Posterior cingulate gyrus (tissue), 11 donors: ENCODE measurements at regions not wholly inside any gene's neighbourhood (a gene's known extent, or its start where the extent isn't known, plus 50 kb on each side); places are given as distances from the start of the nearest gene placed in this dataset.
"Not testable (repeated sequence)": the region's sequence is repeated elsewhere in the genome, so short reads cannot be mapped to it uniquely, and the experiment has no call there.

ENCODE experiments used
- DNase-seq, 10 donors: peaks; one replicate each; pipeline versions ENCODE4 v3.0.0 to v3.0.0-alpha.2; 2020 to 2021; ENCODE audit warnings: mixed read lengths in 3 of 10
- intact Hi-C: fragments of 100-400 bp; cut with DNase I; formaldehyde crosslinking; loops from one replicate; pipeline ENCODE4 v1.15.1; 2023

DNA sequence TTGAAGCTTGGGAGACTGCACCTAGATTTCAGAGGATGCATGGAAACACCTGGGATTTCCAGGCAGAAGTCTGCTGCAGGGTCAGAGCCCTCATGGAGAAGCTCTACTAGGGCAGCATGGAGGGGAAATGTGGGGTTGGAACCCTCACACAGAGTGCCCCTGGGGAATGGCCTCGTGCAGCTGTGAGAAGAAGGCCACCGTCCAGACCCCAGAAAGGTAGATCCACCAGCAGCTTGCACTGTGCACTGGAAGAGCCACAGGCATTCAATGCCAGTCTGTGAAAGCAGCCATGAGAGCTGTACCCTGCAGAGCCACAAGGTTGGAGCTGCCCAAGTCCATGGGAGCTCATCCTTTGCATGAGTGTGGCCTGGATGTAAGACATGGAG lies 285.3 kb upstream of the FAM174A start:
- intact Hi-C loops = no loop called here

DNA sequence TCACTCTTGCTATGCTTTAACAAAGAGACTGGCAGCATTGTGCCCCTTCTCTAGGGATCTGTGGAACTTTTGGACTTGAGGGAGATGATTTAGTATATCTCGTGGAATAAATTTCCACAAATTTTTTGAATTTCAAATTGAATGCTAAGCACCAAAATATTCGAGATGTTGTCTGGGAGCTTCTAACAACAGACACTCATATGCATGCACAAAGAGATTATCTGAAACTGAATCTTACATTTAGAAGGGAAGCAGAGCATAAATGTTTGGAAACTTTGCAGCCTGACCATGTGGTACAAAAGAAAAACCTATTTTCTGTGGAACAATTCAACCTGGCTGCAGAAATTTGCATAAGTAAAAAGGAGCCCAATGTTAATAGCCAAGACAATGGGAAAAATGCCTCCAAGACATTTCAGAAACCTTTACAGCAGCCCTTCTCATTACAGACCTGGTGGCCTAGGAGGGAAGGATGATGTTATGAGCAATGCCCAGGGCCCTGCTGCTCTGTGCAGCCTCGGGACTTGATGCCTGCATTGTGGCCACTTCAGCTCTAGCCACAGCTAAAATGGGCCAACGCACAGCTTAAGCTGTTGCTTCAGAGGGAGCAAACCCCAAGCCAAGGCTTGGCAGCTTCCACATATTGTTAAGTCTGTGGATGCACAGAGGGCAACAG lies 285.8 kb upstream of the FAM174A start:
- DNase-seq = peak in 2 of 10 donors; percentile 45 to 64
- intact Hi-C loops = no loop called here

More for the DNA sequence above, 285.3 kb upstream of the FAM174A start:
- no peak for DNase-seq

DNA sequence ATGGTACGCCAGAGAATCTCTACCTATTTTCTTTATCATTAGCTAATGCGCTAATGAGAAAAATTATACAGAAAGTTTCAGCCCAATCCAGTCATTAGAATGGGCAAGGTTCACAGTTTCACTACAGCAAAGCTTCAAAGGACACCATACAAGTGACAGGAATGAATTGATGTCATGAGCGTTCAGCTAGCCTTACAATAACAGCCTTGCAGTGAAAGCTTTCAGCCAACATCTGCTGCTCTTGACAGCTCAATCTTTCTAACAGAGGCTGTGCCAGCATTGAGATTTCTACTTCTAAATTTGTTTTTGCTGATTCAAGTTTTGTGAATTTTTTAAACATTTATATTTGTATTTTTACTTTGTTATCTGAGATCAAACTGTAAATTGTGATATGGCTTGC lies 302.4 kb upstream of the FAM174A start:
- intact Hi-C loops = no loop called here
- no peak for DNase-seq

DNA sequence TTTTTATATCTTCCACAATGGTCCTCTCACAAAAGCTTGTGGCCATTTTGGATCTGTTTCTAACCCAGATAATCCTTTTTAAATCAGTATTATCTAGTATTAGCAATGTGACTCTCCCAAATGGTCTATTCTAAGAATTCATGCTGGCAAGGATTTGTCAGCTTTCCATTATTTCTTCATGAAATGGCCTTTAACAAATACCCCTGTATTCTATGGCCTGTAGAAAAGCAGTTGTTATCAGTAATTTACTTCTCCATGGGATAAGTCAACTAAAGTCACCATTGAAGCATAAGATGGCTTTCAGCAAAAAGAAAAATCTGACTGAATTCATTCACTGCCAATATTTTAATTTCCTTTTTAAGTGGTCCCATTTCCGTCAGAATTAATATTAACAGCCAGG lies 346.4 kb upstream of the FAM174A start:
- no peak for DNase-seq
- intact Hi-C loops = no loop called here

DNA sequence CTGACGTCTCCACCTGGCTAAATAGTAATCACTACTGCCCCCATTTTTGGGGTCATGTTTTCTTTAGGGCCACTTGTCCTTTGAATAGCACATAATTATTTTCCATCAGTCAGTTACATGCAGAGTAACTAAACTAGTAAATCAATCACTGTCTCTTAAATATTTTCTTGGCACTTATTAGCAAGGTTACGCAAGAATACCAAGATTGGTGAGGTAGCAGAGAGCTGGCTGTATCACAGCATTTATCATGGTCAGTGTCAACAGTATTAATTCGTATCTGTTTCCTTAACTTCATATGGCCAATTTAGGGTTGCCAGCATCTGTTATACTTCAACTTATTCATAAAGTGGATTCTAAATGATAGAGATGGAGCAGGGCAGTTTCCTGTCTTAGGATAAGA lies 346.8 kb upstream of the FAM174A start:
- no peak for DNase-seq
- intact Hi-C loops = no loop called here

DNA sequence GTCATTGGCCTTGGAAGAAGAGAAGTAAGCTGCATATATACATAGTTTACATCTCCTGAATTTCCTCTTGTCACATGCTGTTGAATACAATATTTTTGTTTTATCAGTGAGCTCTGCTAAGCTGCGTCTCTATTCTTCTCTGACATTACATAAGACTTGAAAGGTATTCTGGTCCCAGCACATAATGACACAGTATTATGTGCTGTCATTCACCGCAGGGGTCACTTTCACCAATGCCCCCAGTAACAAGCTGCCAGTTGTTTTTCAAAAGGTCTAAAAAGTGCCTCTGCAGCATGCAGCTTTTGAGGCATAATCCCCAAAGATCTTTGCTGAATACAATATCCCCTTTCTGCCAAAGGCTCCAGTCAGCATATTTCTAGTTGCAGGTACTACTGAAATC lies 349.0 kb upstream of the FAM174A start:
- intact Hi-C loops = no loop called here

DNA sequence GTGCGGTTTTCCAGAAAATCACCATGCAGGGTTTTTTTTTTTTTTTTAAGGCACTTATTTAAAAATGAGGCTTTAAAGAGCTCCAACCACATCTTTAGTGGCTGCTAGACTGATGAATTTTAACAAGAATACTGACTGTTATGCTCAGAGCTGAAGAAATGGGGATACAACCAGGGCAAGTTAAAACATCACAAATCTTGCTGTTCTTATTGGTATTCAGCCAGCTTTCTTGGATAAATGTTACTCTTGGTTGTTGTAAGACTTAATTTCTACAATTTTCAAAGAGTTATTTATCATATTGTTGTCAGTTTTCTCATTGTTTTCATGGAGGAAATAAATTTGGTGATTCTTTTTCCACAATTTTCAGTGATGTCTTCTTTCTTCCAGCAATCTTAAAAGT lies 352.8 kb upstream of the FAM174A start:
- intact Hi-C loops = no loop called here
- DNase-seq = no peak

More for the DNA sequence above, 349.0 kb upstream of the FAM174A start:
- no peak for DNase-seq

DNA sequence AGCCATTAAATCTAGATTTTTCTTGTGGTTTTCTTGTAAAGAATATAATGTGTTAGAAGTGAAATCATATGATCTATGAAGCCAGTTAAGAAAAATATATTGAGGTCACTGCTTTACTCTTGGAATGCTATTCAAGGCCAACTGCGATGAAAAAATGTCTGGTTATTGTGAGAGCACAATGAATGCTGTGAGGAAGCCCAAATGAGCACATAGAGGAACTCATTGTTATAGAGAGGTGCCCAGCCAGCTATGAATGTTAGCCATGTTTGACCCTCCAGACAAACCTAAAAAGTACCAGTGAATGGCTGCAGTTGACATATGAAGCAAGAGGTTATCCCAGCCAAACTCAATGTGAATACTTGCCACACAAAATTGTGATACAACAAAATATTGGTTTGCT lies 359.8 kb upstream of the FAM174A start:
- intact Hi-C loops = no loop called here
- DNase-seq = no peak

DNA sequence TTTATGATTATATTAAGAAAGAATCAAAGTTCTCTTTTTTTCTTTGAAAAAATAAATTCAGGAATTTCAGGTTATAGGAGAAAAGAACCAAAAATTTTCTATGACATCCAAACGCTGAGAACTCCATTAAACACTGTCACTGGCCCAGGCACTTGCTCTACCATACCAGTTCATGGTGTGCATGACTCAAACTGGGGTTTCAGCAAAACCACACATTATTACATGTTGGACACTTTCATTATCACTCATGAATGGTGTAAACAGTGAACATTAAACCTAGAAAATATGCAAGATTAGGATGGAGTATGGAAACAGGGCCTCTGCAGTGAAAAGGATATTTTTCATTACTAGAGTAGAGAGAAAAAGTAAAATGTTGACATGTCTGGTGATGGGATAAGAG lies 369.9 kb upstream of the FAM174A start:
- intact Hi-C loops = no loop called here
- no peak for DNase-seq

DNA sequence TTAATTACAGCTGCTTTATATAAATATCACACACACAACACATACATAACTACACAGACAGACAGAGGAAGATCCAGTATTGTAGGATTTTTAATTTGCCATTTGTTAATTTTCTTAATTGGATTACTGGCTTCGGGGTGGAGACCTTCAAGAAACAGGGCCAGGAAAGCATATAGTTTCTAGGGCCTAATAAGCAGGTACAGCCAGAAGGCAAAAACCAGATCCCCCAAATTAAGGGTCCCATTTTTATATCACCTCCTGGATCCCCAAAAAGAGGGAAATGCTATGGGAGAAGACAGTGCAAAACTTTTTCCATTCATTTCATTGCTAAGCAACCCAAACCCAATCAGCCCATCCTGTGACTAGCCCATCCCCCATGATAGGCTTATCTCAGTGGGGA lies 373.3 kb upstream of the FAM174A start:
- intact Hi-C loops = no loop called here
- DNase-seq = no peak

DNA sequence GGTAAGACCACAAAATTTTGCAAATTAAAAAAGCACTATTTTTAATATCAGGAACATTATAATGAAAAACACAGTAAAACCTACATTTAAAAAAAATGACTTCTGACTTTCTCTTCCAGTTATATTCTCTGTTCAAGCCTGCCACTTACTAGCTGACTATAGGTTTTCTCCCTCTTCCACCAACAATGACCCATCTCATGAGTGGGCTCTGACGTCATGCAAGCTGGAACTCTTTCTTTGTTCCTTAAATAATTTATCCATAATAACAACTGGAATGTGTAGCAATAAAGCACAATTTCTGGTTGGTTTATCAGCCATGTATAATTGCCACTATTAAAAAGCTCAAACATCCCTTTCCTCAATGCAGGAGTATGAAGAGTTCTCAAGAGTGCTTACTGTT lies 378.1 kb upstream of the FAM174A start:
- intact Hi-C loops = no loop called here
- no peak for DNase-seq

DNA sequence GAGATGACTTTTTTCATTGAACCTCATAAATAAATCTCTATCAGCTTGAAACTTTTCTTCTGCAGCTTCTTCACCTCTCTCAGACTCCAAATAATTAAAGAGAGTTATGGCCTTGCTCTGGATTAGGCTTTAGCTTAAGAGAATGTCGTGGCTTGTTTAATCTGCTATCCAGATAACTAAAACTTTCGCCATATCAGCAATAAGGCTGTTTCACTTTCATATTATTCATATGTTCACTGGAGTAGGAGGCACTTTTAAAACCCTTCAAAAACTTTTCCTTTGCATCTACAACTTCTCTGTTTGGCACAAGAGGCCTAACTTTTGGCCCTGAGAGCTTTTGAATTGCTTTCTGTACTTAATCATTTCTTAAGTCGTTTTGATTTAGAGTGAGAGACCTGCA lies 386.9 kb upstream of the FAM174A start:
- DNase-seq = no peak
- intact Hi-C loops = no loop called here

DNA sequence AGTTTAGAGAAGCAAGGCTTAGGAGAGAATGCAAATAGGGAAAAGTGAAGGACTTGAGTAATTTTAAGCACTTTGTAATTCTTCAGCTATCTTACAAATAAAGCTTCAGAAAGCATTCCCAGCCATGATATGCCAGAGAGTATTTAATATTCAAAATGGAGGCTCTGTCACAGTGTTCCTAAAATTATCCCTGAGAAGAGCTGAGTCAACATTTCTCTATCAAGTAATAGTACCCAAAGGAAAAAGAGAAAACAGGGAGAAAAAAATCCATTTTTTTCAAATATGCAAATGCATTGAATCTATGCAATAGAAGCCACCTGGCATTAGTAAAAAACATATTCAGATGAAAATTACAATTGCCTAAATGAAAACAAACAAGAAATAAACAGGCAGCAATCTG lies 392.6 kb upstream of the FAM174A start:
- intact Hi-C loops = no loop called here
- no peak for DNase-seq

DNA sequence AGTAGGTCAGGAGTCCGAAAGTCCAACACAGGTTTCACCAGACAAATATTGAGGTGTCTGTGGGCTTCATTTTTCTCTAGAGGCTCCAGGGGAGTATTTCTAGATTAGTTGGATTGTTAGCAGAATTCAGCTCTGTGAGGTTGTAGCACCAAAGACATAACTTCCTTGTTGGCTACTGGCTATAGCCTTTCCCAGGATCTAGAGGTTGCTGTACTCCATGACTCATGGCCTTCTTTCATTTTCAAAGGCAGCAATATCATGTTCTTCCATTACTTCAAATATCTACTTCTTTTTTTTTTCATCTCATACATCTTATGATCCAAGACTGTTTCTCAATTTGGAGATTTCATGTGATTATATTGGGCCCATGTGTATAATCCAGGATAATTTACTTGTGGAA lies 404.0 kb upstream of the FAM174A start:
- no peak for DNase-seq
- intact Hi-C loops = no loop called here

DNA sequence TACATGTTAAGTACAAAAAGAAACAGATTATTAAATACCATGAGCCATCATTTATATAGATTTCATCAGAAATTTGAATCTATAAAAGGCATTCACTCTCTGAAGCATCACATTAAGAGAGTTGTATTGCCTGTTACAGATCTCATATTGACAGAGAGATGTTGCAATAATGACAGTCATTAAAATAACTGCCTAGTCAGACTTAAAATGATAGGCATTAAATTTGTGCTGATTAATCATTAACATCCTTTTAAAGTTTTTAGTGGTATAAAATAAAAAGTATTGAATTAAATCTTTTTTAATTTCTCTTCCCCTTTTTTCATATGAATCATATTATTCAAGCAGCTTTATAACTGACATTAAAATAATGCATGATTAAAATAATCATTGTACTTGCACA lies 404.9 kb upstream of the FAM174A start:
- DNase-seq = no peak
- intact Hi-C loops = no loop called here

DNA sequence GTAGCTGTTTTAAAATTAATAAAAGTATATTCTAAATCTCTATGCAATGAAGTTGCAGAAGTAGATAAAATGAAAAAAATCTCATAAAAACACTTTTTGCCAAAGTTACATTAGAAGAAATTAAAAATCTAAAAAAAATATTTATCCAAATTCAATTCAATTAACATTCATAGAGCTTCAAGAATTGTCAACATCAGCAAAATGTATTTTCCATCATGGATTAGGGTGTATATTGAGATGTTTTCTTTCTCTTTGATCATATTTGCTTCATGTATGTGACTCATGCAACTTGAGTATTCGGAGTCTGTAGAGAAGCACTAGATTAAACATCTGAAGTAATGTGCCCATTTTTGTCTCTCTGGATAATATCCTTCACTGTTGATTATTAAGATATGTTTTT lies 415.3 kb upstream of the FAM174A start:
- DNase-seq = no peak
- intact Hi-C loops = no loop called here

DNA sequence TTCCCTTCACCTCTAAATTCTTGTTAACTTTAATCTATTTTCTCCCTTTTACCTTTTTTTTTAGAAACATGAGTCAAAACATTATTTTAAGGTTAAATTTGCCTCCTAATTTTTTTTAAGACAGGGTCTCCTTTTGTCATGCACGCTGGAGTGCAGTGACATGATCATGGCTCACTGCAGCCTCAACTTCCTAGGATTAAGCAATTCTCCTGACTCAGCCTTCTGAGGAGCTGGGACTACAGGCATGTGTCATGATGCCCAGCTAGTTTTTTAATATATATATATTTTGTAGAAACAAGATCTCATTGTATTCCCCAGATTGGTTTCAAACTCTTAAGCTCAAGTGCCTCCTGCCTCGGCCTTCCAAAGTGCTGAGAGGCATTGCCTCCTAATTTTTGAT lies 424.7 kb upstream of the FAM174A start:
- DNase-seq = no peak
- intact Hi-C loops = no loop called here

DNA sequence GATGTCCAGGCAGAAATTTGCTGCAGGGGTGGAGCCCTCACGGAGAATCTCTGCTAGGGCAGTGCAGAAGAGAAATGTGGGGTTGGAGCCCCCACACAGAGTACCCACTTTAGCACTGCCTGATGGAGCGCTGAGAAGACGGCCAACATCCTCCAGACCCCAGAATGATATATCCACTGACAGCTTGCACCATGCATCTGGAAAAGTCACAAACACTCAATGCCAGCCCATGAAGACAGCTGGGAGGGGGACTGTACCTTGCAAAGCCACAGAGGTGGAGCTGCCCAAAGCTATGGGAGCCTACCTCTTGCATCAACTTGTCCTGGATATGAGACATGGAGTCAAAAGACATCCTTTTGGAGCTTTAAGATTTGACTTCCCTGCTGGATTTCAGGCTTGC lies 426.3 kb upstream of the FAM174A start:
- DNase-seq = peak in 1 of 10 donors; percentile 18

DNA sequence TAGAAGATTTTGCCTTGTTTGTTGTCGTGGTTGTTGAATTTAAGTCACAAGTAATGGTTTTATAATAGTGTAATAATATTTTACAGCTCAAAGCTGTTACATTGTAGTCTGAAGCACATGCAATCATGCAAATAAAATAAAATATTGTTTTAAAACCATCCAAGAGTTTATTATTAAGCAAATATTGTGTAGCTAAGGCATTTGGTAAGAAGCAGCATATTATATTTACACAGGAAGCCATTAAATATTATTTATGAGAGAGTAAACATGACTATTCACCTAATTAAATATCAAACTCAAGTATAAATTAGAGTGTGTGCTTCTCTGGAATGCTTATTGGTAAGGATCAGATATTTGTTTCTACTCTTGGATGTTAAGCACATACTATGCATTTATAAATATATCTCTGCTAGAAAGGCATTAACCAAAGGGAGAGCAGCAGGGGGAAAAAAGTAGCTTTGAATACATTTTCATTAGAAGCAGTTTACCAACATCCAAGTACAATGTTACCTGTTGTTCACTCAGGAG lies 431.5 kb upstream of the FAM174A start:
- DNase-seq, intact Hi-C loops: not testable (repeated sequence)

More for the DNA sequence above, 426.3 kb upstream of the FAM174A start:
- intact Hi-C loops = no loop called here

DNA sequence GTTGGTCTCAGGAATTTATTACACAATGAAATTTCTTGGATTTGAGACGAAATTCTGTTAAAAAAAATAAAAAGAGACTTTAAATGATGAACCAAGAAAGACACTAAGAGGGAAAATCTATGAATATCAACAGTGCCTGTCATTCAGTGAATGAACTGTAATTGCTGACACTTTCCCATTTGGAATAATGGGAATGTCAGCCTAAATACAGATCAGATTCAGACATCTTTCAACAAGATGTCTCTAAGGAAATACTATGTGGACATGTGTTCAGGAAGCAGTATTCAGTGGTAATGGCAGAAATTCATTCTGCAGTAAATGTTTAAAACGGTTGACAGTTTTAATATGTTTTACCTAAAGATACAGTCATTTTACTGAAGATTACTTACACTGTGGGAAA lies 433.7 kb upstream of the FAM174A start:
- DNase-seq, intact Hi-C loops: not testable (repeated sequence)

DNA sequence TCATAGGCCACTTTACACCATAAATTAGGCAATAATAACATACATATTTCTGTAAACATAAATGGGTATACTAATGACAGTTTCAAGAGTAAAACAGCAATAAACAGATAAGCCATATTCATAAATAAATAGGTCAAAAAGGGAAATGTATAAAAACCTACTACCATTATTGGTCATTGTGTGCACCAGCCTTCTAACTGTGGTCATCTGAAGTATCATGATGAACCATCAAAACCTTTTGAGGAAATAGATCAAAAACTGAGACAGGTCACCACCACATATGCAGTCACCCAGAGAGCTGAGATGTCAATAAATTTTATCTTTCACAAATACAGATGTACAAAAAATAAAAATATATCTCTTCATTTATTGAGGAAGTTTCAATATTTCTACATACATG lies 438.8 kb upstream of the FAM174A start:
- intact Hi-C loops, DNase-seq: not testable (repeated sequence)

DNA sequence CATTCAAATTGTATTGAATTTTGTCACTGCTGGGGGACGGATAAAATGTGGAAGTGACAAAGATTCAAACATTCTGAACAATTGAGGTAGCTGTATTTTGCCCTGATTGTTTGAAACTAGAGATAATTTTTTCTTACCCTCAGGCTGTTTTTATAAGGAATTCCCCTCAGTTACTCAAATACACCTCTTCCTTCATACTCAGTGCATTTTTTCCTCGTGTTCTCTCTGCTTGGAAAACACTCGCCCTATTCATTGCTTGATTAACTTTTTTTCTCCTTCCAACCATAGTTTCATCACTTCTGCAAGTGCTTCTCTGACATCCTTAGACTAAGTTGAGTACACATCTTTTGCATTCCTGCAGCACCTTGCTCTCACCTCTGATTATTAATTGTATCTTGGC lies 454.5 kb upstream of the FAM174A start:
- DNase-seq, intact Hi-C loops: not testable (repeated sequence)

DNA sequence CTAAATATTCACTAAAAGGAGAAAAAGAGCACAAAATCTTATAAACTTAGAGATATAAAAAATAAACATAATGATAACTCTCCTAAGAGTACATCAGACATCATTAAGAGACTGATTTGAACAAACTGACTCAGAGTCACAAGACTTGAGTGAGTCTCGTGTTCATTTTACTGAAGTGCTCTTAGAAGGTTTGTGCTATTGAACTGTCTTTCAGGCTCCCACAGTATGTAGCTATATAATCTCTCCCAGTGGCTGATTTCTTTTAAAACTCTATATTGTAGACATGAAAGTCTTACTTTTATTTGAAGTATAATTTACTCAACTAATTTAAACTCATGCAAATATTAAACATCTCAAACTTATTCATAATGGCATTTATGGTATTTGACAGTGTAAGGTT lies 456.0 kb upstream of the FAM174A start:
- intact Hi-C loops, DNase-seq: not testable (repeated sequence)
